Thymus (tissue), 11 donors: ENCODE measurements at regions not wholly inside any gene's neighbourhood (a gene's known extent, or its start where the extent isn't known, plus 50 kb on each side); places are given as distances from the start of the nearest gene placed in this dataset.
"Not testable (repeated sequence)": the region's sequence is repeated elsewhere in the genome, so short reads cannot be mapped to it uniquely, and the experiment has no call there.

ENCODE experiments used
- DNase-seq, 9 donors: peaks; one replicate each; pipeline ENCODE4 v3.0.0-alpha.2; 2013; ENCODE audit warnings: low spot score in 9 of 9, low read depth in 6 of 9, missing footprints in 1 of 9
- H3K27ac ChIP-seq, 2 donors: one replicate each; pipeline ENCODE4 v1.5.1; 2013; ENCODE audit warnings: control low read depth in 1 of 2, low read depth in 1 of 2, low read length in 1 of 2, mild to moderate bottlenecking in 1 of 2, moderate library complexity in 1 of 2
- H3K27me3 ChIP-seq, 2 donors: one replicate each; pipeline ENCODE4 v1.5.1; 2013; ENCODE audit warnings: low read length in 1 of 2; ENCODE audit not compliant: control insufficient read depth in 2 of 2, insufficient read depth in 1 of 2
- H3K36me3 ChIP-seq, 2 donors: one replicate each; pipeline ENCODE4 v1.5.1; 2013; ENCODE audit warnings: low read length in 1 of 2, mild to moderate bottlenecking in 1 of 2, moderate library complexity in 1 of 2; ENCODE audit not compliant: control insufficient read depth in 2 of 2, insufficient read depth in 2 of 2
- H3K4me1 ChIP-seq, 2 donors: one replicate each; pipeline ENCODE4 v1.5.1; 2013; ENCODE audit warnings: low read length in 2 of 2; ENCODE audit not compliant: control insufficient read depth in 2 of 2, insufficient read depth in 2 of 2
- H3K4me3 ChIP-seq, 2 donors: one replicate each; pipeline ENCODE4 v1.5.1; 2013; ENCODE audit warnings: low read length in 2 of 2, control low read depth in 1 of 2, mild to moderate bottlenecking in 1 of 2
- H3K9me3 ChIP-seq, 2 donors: one replicate each; pipeline ENCODE4 v1.5.1; 2013; ENCODE audit warnings: low read length in 1 of 2, mild to moderate bottlenecking in 1 of 2; ENCODE audit not compliant: control insufficient read depth in 2 of 2, insufficient read depth in 1 of 2
- WGBS: extraction: QIAGEN DNeasy Blood & Tissue Kit; methylation state at CpG from one replicate; pipeline ENCODE4 v1.1.7; 2013; 5-methylcytosine and 5-hydroxymethylcytosine counted together
- donor health status: healthy.

DNA sequence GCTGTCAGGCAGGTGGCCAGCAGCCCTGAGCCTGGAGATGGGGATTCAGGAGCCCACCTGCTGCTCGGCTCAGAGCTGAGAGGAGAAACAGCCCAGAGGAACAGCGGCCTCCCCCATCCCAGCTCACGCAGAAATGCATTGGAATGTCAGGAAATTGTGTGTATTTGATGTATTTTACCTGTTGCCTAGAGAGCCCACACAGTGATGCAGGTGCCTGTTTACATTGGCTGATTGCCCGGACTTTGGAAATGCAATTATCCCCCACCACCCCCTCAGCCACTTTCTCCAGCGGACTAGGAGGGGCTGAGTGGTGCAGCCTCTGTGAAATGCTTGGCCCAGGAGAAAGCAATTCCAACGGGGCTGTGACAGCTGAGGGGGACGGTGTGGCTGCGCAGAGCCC, 281.7 kb upstream of the SFSWAP start:
- not testable (repeated sequence) for H3K27ac ChIP-seq, H3K36me3 ChIP-seq, DNase-seq, H3K9me3 ChIP-seq, H3K4me3 ChIP-seq, H3K4me1 ChIP-seq
- WGBS: 65% methylated on average over 4 of the region's 8 CpGs
- peaks cover 0 to 23% of the 10 kb centered on the region in 2 donors for H3K27me3 ChIP-seq

DNA sequence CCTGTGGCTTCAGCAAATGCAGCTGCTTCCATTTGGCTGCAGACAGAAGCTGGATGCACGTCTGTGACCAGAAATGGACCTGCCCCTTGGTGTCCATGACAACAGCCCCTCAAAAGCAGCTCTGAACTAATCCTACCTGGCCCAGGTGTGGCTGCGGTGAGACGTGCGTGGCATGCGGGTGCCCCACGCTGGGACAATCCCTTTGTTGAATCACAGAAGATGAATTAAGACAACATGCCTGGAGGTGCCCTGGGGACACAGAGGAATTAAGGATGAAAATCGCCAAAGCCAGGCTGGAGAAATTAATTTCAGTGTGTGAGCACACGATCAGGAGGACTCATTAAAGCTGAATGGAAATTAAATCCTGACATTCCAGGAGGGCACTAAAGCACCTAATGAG, 281.2 kb upstream of the SFSWAP start:
- H3K4me1 ChIP-seq, H3K4me3 ChIP-seq, H3K9me3 ChIP-seq, H3K27ac ChIP-seq, H3K36me3 ChIP-seq, DNase-seq: not testable (repeated sequence)
- H3K27me3 ChIP-seq: peaks cover 0 to 27% of the 10 kb centered on the region in 2 donors
- 81% methylated on average over 8 of the region's 8 CpGs for WGBS

DNA sequence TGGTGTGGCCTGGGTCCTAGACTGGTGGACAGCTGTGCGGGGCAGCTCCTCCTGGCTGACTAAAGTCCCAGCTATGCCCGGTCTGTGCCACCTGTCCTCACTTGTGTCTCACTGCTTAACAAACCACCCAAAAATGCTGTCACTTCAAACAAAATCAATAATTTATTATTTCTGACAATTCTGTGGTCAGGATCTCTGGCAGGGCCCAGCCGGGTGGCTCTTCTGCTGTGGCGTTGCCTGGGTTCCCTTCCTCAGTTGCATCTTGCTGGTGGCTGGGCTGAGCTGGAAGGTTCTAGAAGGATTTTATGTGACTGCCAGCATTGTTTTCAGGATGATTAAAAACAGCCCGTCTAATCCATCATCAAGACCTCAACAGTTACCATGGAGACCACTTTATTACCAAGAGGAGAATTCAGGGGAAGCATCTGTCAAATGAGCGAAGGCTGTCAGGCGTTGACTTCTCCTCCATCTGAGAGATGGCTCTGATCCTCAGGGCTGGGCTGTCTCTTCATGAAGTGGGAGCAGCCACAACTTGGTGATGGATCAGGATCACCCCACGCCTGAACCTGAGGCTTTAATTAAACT, 280.6 kb upstream of the SFSWAP start:
- Histone ChIP-seq H3K4me3 (no peak overlapping the region), H3K36me3 (no peaks in the 10 kb centered on the region), H3K27ac (no peak overlapping the region), H3K27me3 (peaks cover 0 to 32% of the 10 kb centered on the region in 2 donors), H3K4me1 (no peaks in the 10 kb centered on the region), H3K9me3 (no peaks in the 10 kb centered on the region)
- no peak for DNase-seq
- WGBS: 79% methylated on average over 8 of the region's 8 CpGs

DNA sequence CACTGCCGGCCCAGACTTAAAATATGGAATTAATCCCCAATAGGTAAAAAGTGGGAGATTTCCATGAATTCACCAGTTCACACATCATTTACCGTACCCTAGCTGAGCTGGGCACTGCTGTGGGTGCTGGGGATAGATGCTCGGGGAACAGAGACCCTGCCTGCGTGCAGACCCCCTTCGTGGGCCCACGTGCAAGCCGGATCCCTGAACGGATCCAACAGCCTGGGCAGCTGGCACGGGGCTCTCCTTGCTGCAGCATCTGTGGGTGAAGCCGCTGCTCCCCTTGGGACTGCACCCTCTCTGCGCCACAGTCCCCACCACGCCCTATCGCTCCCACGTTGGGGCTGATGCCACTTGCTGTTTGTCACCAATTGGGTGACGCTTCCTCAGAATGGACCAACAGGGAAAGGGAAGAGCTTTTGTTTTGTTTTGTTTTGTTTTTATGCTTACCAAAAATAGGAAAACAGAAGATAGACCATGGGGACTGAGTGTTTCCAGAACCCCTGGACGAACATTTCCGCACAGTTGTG, 279.7 kb upstream of the SFSWAP start:
- H3K36me3 ChIP-seq, H3K4me3 ChIP-seq, H3K4me1 ChIP-seq, H3K27ac ChIP-seq, DNase-seq, H3K9me3 ChIP-seq: not testable (repeated sequence)
- WGBS: 96% methylated on average over 15 of the region's 17 CpGs
- peaks cover 0 to 32% of the 10 kb centered on the region in 2 donors for H3K27me3 ChIP-seq

- WGBS: 63% methylated on average over 10 of the region's 29 CpGs
- H3K4me3 ChIP-seq: no peak overlapping the region
- H3K27me3 ChIP-seq: peaks cover 0 to 34% of the 10 kb centered on the region in 2 donors
- no peaks in the 10 kb centered on the region for H3K4me1 ChIP-seq
- DNase-seq: no peak
- H3K27ac ChIP-seq: no peak overlapping the region
- no peaks in the 10 kb centered on the region for H3K9me3 ChIP-seq
- H3K36me3 ChIP-seq: no peaks in the 10 kb centered on the region
Observed at GRCh38 chr12:131432532-131433260, 278.2 kb upstream of the SFSWAP start.

GRCh38 chr12:131434208-131435125, 276.4 kb upstream of the SFSWAP start:
- DNase-seq: no peak
- no peak overlapping the region for H3K4me3 ChIP-seq

GRCh38 chr12:131436922-131437705, 273.8 kb upstream of the SFSWAP start:
- no peak overlapping the region for H3K27ac ChIP-seq
- peaks cover 0 to 23% of the 10 kb centered on the region in 2 donors for H3K27me3 ChIP-seq
- no peaks in the 10 kb centered on the region for H3K36me3 ChIP-seq
- H3K4me3 ChIP-seq: no peak overlapping the region
- no peaks in the 10 kb centered on the region for H3K9me3 ChIP-seq
- WGBS: 56% methylated on average over 10 of the region's 10 CpGs
- H3K4me1 ChIP-seq: no peaks in the 10 kb centered on the region
- no peak for DNase-seq

More at GRCh38 chr12:131434208-131435125, 276.4 kb upstream of the SFSWAP start:
- Histone ChIP-seq H3K9me3 (no peaks in the 10 kb centered on the region), H3K27ac (no peak overlapping the region), H3K4me1 (no peaks in the 10 kb centered on the region), H3K27me3 (peaks cover 0 to 34% of the 10 kb centered on the region in 2 donors), H3K36me3 (no peaks in the 10 kb centered on the region)
- 60% methylated on average over 25 of the region's 28 CpGs for WGBS

- Histone ChIP-seq H3K4me1 (no peaks in the 10 kb centered on the region), H3K27me3 (peaks cover 0 to 15% of the 10 kb centered on the region in 2 donors), H3K36me3 (no peaks in the 10 kb centered on the region), H3K27ac (no peak overlapping the region), H3K4me3 (no peak overlapping the region), H3K9me3 (no peaks in the 10 kb centered on the region)
- WGBS: 93% methylated on average over 9 of the region's 9 CpGs
- DNase-seq: no peak
Observed at GRCh38 chr12:131437706-131438492, 273.0 kb upstream of the SFSWAP start.
